ENCODE measurements at regions not wholly inside any gene's neighbourhood (a gene's known extent, or its start where the extent isn't known, plus 50 kb on each side); places are given as distances from the start of the nearest gene placed in this dataset.

DNA sequence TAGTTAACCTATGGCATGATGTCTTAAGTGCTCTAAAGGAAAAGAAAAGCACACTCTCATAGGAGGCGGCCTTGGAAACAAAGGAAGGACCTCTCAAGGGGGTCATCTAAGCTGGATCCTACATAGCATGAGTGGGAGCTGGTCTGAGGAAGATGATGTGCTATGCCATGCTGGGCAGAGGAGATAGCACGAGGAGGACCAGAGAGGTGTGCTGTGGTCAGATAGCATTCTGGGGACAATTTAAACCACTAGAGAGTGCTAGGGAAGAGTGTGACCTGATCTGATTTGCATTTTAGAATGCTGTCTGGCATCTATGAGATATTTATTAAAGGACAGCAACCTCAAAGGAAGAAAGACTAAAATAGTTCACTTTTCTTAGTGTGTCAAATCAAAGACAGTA, 910.1 kb upstream of the CELF4 start:
- TF ChIP-seq EZH2phosphoT487 (IDR thresholded peaks at IDR 0.05; ENCODE audit: borderline replicate concordance, low read length): no peak
- TF ChIP-seq, protein P1, sequence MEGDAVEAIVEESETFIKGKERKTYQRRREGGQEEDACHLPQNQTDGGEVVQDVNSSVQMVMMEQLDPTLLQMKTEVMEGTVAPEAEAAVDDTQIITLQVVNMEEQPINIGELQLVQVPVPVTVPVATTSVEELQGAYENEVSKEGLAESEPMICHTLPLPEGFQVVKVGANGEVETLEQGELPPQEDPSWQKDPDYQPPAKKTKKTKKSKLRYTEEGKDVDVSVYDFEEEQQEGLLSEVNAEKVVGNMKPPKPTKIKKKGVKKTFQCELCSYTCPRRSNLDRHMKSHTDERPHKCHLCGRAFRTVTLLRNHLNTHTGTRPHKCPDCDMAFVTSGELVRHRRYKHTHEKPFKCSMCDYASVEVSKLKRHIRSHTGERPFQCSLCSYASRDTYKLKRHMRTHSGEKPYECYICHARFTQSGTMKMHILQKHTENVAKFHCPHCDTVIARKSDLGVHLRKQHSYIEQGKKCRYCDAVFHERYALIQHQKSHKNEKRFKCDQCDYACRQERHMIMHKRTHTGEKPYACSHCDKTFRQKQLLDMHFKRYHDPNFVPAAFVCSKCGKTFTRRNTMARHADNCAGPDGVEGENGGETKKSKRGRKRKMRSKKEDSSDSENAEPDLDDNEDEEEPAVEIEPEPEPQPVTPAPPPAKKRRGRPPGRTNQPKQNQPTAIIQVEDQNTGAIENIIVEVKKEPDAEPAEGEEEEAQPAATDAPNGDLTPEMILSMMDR (IDR thresholded peaks at IDR 0.05; ENCODE audit: low read depth, low read length, poor library complexity, severe bottlenecking): no peak
- H3K9me3 ChIP-seq (ENCODE audit: control insufficient read depth, insufficient read depth, low read length): peaks cover 5% of the 10 kb centered on the region; the same call in 1 of the 2 replicates
- H3K36me3 ChIP-seq (ENCODE audit: control insufficient read depth, low read length): no peaks in the 10 kb centered on the region
- no peaks in the 10 kb centered on the region for H3K27me3 ChIP-seq (ENCODE audit: control insufficient read depth, low read length)
- H4K20me1 ChIP-seq (ENCODE audit: control insufficient read depth, insufficient read depth, low read depth, low read length): no peaks in the 10 kb centered on the region
- H3K4me2 ChIP-seq (ENCODE audit: low read length): no peak overlapping the region
- H3K4me1 ChIP-seq (ENCODE audit: control insufficient read depth, low read length): no peaks in the 10 kb centered on the region
- H3K27ac ChIP-seq (ENCODE audit: low read depth, low read length): no peak overlapping the region
- H3K79me2 ChIP-seq (ENCODE audit: control insufficient read depth, low read length): no peaks in the 10 kb centered on the region
- H3K9me2 ChIP-seq (replicated peaks; ENCODE audit: control insufficient read depth, low read length): no peaks in the 10 kb centered on the region
- H3F3A ChIP-seq (ENCODE audit: control insufficient read depth, insufficient read depth): no peaks in the 10 kb centered on the region
- no peak overlapping the region for H3K4me3 ChIP-seq (ENCODE audit: low read length)

DNA sequence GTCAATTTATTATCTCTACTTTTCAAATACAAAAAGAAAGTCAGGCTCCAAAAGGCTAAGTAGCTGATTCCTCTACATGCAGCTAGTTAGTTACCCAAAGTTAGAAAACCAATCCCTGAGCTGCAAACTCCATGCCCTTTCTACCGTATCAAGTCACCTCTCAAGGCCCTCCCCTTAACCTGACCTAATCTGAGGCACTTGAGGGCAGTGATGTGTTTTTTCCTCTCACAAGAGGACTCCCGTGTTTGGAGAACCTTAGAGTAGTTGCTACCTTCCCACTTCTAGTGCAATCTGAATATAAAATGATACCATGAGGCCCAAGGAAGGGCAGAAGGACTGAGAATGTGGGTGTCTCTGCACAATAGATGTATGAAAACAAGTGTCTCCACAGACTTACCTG, 907.9 kb upstream of the CELF4 start:
- H3K9me2 ChIP-seq (replicated peaks; ENCODE audit: control insufficient read depth, low read length): no peaks in the 10 kb centered on the region
- no peak overlapping the region for H3K4me3 ChIP-seq (ENCODE audit: low read length)
- no peaks in the 10 kb centered on the region for H3K9me3 ChIP-seq (ENCODE audit: control insufficient read depth, insufficient read depth, low read length)
- H3K4me1 ChIP-seq (ENCODE audit: control insufficient read depth, low read length): no peaks in the 10 kb centered on the region
- no peaks in the 10 kb centered on the region for H3K79me2 ChIP-seq (ENCODE audit: control insufficient read depth, low read length)
- H3K27me3 ChIP-seq (ENCODE audit: control insufficient read depth, low read length): no peaks in the 10 kb centered on the region
- TF ChIP-seq, protein P1 (IDR thresholded peaks at IDR 0.05; ENCODE audit: low read depth, low read length, poor library complexity, severe bottlenecking): no peak
- TF ChIP-seq EZH2phosphoT487 (IDR thresholded peaks at IDR 0.05; ENCODE audit: borderline replicate concordance, low read length): no peak
- no peak overlapping the region for H3K4me2 ChIP-seq (ENCODE audit: low read length)
- no peaks in the 10 kb centered on the region for H3K36me3 ChIP-seq (ENCODE audit: control insufficient read depth, low read length)
- H4K20me1 ChIP-seq (ENCODE audit: control insufficient read depth, insufficient read depth, low read depth, low read length): no peaks in the 10 kb centered on the region
- no peak overlapping the region for H3K27ac ChIP-seq (ENCODE audit: low read depth, low read length)
- no peaks in the 10 kb centered on the region for H3F3A ChIP-seq (ENCODE audit: control insufficient read depth, insufficient read depth)

DNA sequence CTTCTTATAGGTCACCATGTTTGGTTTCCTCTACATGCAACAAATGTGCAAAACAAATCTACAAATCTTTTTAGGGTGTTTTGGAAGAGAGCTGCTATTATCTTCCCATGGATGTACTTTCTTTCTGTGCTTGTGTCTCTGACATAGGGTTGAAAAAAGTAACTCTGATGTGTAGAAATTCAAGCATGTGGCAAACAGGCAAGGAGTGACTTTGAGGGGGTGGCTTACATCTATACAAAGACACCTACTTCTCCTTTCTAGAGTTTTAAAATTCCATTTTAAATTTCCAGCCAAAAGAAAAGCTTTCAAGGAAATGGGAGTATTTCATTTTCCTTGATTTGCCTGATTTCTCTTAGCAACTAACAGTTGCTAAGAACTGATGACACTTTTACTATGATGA, 904.8 kb upstream of the CELF4 start:
- H3K4me1 ChIP-seq (ENCODE audit: control insufficient read depth, low read length): no peaks in the 10 kb centered on the region
- H3F3A ChIP-seq (ENCODE audit: control insufficient read depth, insufficient read depth): no peaks in the 10 kb centered on the region
- H3K27ac ChIP-seq (ENCODE audit: low read depth, low read length): no peak overlapping the region
- no peaks in the 10 kb centered on the region for H3K27me3 ChIP-seq (ENCODE audit: control insufficient read depth, low read length)
- H3K9me2 ChIP-seq (replicated peaks; ENCODE audit: control insufficient read depth, low read length): no peaks in the 10 kb centered on the region
- H3K36me3 ChIP-seq (ENCODE audit: control insufficient read depth, low read length): no peaks in the 10 kb centered on the region
- H3K79me2 ChIP-seq (ENCODE audit: control insufficient read depth, low read length): no peaks in the 10 kb centered on the region
- TF ChIP-seq EZH2phosphoT487 (IDR thresholded peaks at IDR 0.05; ENCODE audit: borderline replicate concordance, low read length): no peak
- TF ChIP-seq, protein P1 (IDR thresholded peaks at IDR 0.05; ENCODE audit: low read depth, low read length, poor library complexity, severe bottlenecking): no peak
- no peaks in the 10 kb centered on the region; the same call in 1 of the 2 replicates for H3K9me3 ChIP-seq (ENCODE audit: control insufficient read depth, insufficient read depth, low read length)
- H3K4me3 ChIP-seq (ENCODE audit: low read length): no peak overlapping the region
- no peak overlapping the region for H3K4me2 ChIP-seq (ENCODE audit: low read length)
- no peaks in the 10 kb centered on the region for H4K20me1 ChIP-seq (ENCODE audit: control insufficient read depth, insufficient read depth, low read depth, low read length)

Data from DOHH2 (cell line).